ENCODE measurements at regions not wholly inside any gene's neighbourhood (a gene's known extent, or its start where the extent isn't known, plus 50 kb on each side); places are given as distances from the start of the nearest gene placed in this dataset.

DNA sequence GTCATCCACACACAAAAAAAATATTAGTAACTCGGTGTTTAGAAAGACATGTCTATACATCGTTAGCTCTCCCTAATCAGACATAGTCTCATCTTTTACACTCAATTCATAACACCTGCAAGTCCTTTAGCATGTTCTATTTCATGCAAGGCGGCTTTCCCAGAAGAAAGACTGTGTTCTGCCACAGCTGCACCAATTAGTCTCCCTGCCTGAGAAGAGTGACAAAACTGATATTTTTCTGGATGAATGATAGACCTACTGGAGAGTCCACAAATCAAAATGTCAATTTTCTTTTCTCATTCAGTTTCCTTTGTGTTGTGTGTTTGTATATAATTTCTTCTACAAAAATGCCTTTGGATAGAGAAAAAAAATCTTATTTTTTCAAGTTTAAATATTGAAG is 435.8 kb upstream of the EPHA3 start:
- TF ChIP-seq, protein P1, sequence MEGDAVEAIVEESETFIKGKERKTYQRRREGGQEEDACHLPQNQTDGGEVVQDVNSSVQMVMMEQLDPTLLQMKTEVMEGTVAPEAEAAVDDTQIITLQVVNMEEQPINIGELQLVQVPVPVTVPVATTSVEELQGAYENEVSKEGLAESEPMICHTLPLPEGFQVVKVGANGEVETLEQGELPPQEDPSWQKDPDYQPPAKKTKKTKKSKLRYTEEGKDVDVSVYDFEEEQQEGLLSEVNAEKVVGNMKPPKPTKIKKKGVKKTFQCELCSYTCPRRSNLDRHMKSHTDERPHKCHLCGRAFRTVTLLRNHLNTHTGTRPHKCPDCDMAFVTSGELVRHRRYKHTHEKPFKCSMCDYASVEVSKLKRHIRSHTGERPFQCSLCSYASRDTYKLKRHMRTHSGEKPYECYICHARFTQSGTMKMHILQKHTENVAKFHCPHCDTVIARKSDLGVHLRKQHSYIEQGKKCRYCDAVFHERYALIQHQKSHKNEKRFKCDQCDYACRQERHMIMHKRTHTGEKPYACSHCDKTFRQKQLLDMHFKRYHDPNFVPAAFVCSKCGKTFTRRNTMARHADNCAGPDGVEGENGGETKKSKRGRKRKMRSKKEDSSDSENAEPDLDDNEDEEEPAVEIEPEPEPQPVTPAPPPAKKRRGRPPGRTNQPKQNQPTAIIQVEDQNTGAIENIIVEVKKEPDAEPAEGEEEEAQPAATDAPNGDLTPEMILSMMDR (IDR thresholded peaks at IDR 0.05; ENCODE audit: borderline replicate concordance, extremely low read depth, insufficient read depth), result no peak
- intact Hi-C loops (cut with DNase I), result no loop called here
- Histone ChIP-seq H3K27ac (ENCODE audit: low read depth in 2 of 2, low read length in 2 of 2) (no peak overlapping the region), H3K9me3 (ENCODE audit: control insufficient read depth in 2 of 3, insufficient read depth in 1 of 3, low read length in 3 of 3) (no peaks in the 10 kb centered on the region), H3K4me1 (ENCODE audit: control insufficient read depth in 2 of 3, insufficient read depth in 2 of 3, low read depth in 1 of 3, low read length in 3 of 3) (no peaks in the 10 kb centered on the region), H3K36me3 (ENCODE audit: control insufficient read depth in 2 of 3, insufficient read depth in 3 of 3, low read length in 3 of 3) (no peaks in the 10 kb centered on the region), H3K4me3 (ENCODE audit: low read length in 3 of 3) (no peak overlapping the region), H3K27me3 (ENCODE audit: control insufficient read depth, insufficient read depth, low read length) (no peaks in the 10 kb centered on the region), H3K9ac (ENCODE audit: low read length in 3 of 3) (no peak overlapping the region)
- DNase-seq (no peak), FAIRE-seq (no peak)

DNA sequence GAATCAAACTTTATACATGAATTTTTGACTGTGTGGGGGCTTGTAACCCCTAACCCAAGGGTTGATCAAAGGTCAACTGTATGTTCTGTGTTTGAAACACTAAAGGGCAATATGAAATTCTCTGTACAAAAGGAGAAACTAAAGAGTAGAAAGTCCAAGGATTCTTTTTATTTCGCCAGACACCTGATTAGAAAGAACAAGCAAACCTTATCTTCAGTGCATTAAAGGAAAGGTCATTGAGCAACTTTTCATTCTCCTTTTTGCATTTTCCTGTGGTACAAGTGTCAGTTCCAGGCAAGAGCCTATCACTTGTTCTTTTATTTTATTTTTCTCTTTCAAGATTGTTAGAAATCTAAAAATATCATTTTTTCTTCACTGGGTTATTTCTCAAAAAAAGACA is 430.1 kb upstream of the EPHA3 start:
- Histone ChIP-seq H3K27ac (ENCODE audit: low read depth in 2 of 2, low read length in 2 of 2) (no peak overlapping the region), H3K9me3 (ENCODE audit: control insufficient read depth in 2 of 3, insufficient read depth in 1 of 3, low read length in 3 of 3) (no peaks in the 10 kb centered on the region), H3K4me3 (ENCODE audit: low read length in 3 of 3) (no peak overlapping the region), H3K27me3 (ENCODE audit: control insufficient read depth, insufficient read depth, low read length) (no peaks in the 10 kb centered on the region), H3K4me1 (ENCODE audit: control insufficient read depth in 2 of 3, insufficient read depth in 2 of 3, low read depth in 1 of 3, low read length in 3 of 3) (no peaks in the 10 kb centered on the region), H3K9ac (ENCODE audit: low read length in 3 of 3) (no peak overlapping the region), H3K36me3 (ENCODE audit: control insufficient read depth in 2 of 3, insufficient read depth in 3 of 3, low read length in 3 of 3) (no peaks in the 10 kb centered on the region)
- no peak for FAIRE-seq
- intact Hi-C loops (cut with DNase I), result no loop called here
- TF ChIP-seq, protein P1 (IDR thresholded peaks at IDR 0.05; ENCODE audit: borderline replicate concordance, extremely low read depth, insufficient read depth), result no peak
- DNase-seq, result no peak

DNA sequence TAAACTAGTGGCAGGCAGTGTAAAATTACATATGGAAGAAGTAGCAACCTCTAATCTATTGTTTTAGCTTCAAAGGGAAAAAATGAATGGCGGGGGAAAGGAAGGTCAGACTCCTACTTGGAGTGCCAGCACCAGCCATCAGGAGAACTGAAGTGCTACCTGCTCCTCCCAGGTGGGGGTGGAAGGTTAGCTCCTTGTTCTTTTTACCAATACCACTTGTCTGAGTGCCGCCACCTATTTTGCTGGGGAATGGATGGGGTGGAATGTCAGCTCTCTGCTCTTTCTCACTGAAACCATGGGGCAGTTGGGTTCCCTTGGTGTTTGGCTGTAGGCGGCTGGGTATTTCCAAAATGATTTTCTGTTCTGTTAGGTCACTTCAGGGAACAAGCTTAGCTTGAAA is 428.7 kb upstream of the EPHA3 start:
- H3K4me1 ChIP-seq (ENCODE audit: control insufficient read depth in 2 of 3, insufficient read depth in 2 of 3, low read depth in 1 of 3, low read length in 3 of 3), result no peaks in the 10 kb centered on the region
- FAIRE-seq (no peak), DNase-seq (no peak)
- H3K27ac ChIP-seq (ENCODE audit: low read depth in 2 of 2, low read length in 2 of 2), result no peak overlapping the region
- TF ChIP-seq, protein P1 (IDR thresholded peaks at IDR 0.05; ENCODE audit: borderline replicate concordance, extremely low read depth, insufficient read depth), result no peak
- H3K27me3 ChIP-seq (ENCODE audit: control insufficient read depth, insufficient read depth, low read length), result no peaks in the 10 kb centered on the region
- intact Hi-C loops (cut with DNase I), result no loop called here
- H3K4me3 ChIP-seq (ENCODE audit: low read length in 3 of 3), result no peak overlapping the region
- no peaks in the 10 kb centered on the region for H3K36me3 ChIP-seq (ENCODE audit: control insufficient read depth in 2 of 3, insufficient read depth in 3 of 3, low read length in 3 of 3)
- no peak overlapping the region for H3K9ac ChIP-seq (ENCODE audit: low read length in 3 of 3)
- no peaks in the 10 kb centered on the region for H3K9me3 ChIP-seq (ENCODE audit: control insufficient read depth in 2 of 3, insufficient read depth in 1 of 3, low read length in 3 of 3)

DNA sequence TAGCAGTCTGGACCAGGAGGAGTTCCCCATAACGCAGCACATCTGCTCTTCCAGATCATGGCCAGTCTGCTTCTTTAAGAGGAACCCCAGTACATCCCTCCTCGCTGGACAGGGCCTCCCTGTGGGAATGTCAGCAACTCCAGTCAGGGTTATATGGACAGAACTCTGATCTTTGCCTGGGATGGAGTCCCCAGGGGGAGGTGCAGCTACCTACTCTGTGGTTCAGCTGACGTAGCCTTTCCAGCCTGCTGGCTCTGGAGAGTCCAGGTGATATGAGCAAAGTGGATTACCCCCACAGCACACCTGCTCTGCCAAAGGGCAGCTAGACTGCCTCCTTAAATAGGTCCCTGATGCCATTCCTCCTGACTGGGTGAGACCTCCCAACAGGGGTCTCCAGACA is 417.1 kb upstream of the EPHA3 start:
- H3K36me3 ChIP-seq (ENCODE audit: control insufficient read depth in 2 of 3, insufficient read depth in 3 of 3, low read length in 3 of 3), result no peaks in the 10 kb centered on the region
- H3K4me3 ChIP-seq (ENCODE audit: low read length in 3 of 3), result no peak overlapping the region
- H3K9me3 ChIP-seq (ENCODE audit: control insufficient read depth in 2 of 3, insufficient read depth in 1 of 3, low read length in 3 of 3), result no peaks in the 10 kb centered on the region
- H3K27me3 ChIP-seq (ENCODE audit: control insufficient read depth, insufficient read depth, low read length), result no peaks in the 10 kb centered on the region
- H3K4me1 ChIP-seq (ENCODE audit: control insufficient read depth in 2 of 3, insufficient read depth in 2 of 3, low read depth in 1 of 3, low read length in 3 of 3), result no peaks in the 10 kb centered on the region
- H3K9ac ChIP-seq (ENCODE audit: low read length in 3 of 3), result no peak overlapping the region
- FAIRE-seq (no peak), DNase-seq (no peak)
- intact Hi-C loops (cut with DNase I), result no loop called here
- TF ChIP-seq, protein P1 (IDR thresholded peaks at IDR 0.05; ENCODE audit: borderline replicate concordance, extremely low read depth, insufficient read depth), result no peak
- H3K27ac ChIP-seq (ENCODE audit: low read depth in 2 of 2, low read length in 2 of 2), result no peak overlapping the region
